K562 (cell line): ENCODE measurements at regions not wholly inside any gene's neighbourhood (a gene's known extent, or its start where the extent isn't known, plus 50 kb on each side); places are given as distances from the start of the nearest gene placed in this dataset.

Experiments used
- ATAC-seq: fragments of 200-7000 bp; cut with Tn5 transposase; 3 replicates; pipeline ENCODE4 v1.9.1; 2020; ENCODE audit warnings: moderate library complexity
- BruUV-seq: library from RNA; stranded (reverse); fragments of 400-500 nt; replicated peaks from 2 replicates; lab custom pipeline; 2021; lab: Mats Ljungman, UMichigan
- CTCF ChIA-PET: fragments of 300-600 bp; formaldehyde crosslinking; extraction: SDS; loops from one replicate; lab custom pipeline; 2021; ENCODE audit warnings: low intra/inter-chr PET ratio; lab: Yijun Ruan, JAX
- POLR2A ChIA-PET: fragments of 300-600, 350-650 bp; sonication (Branson Sonifier 250); formaldehyde crosslinking; extraction: SDS; loops from one replicate; lab custom pipeline; 2021; ENCODE audit warnings: antibody characterized with exemption, inconsistent platforms; lab: Yijun Ruan, JAX
- DNase-seq, 4 experiments: peaks; one replicate each; pipeline versions ENCODE4 v3.0.0 to v3.0.0-alpha.2; 2011 to 2018; ENCODE audit warnings: low spot score in 3 of 4, mixed read lengths in 3 of 4; ENCODE audit errors: extremely low read depth in 1 of 4
- FAIRE-seq: peaks from 2 replicates; lab custom pipeline; 2011; peaks lifted over from hg19 to GRCh38; lab: Jason Lieb, UNC
- H2AFZ ChIP-seq: 2 replicates; pipeline ENCODE4 v1.6.0; 2011; ENCODE audit warnings: low read depth, low read length, control low read depth, inconsistent platforms
- H3K27ac ChIP-seq: fragments of 200-600 bp; 3 replicates; pipeline ENCODE4 v1.8.0; 2011; ENCODE audit warnings: low read depth, mild to moderate bottlenecking, control low read depth, inconsistent platforms, low read length, moderate library complexity, mixed read lengths; ENCODE audit errors: extremely low read depth
- H3K27me3 ChIP-seq, 2 experiments: fragments of 300-600 bp in 1 of 2; 2 replicates in 1 of 2; 3 replicates in 1 of 2; pipeline versions ENCODE4 v1.6.0 to v1.8.0; 2011; ENCODE audit warnings: inconsistent platforms in 2 of 2, low read length in 2 of 2, mild to moderate bottlenecking in 1 of 2, mixed read lengths in 1 of 2, moderate library complexity in 1 of 2; ENCODE audit not compliant: control insufficient read depth in 2 of 2, insufficient read depth in 2 of 2
- H3K36me3 ChIP-seq: fragments of 300-600 bp; 3 replicates; pipeline ENCODE4 v1.8.0; 2011; ENCODE audit warnings: mild to moderate bottlenecking, low read length, inconsistent platforms; ENCODE audit not compliant: control insufficient read depth, insufficient read depth
- H3K4me1 ChIP-seq, 2 experiments: fragments of 200-600 bp in 1 of 2; replicated peaks in 1 of 2; 2 replicates in 1 of 2; 3 replicates in 1 of 2; pipeline versions ENCODE4 v1.5.1 to v1.8.0; 2011; ENCODE audit warnings: inconsistent platforms in 2 of 2, low read length in 2 of 2, mild to moderate bottlenecking in 1 of 2, mixed read lengths in 1 of 2, moderate library complexity in 1 of 2; ENCODE audit not compliant: control insufficient read depth in 2 of 2, insufficient read depth in 2 of 2
- H3K4me2 ChIP-seq: 2 replicates; pipeline ENCODE4 v1.6.1; 2011; ENCODE audit warnings: low read length, control low read depth, inconsistent platforms, mixed read lengths; ENCODE audit not compliant: insufficient read depth
- H3K4me3 ChIP-seq: fragments of 200-600 bp; sonication (generic), shearing (Covaris generic); 2 replicates; pipeline ENCODE4 v1.5.1; 2016; ENCODE audit warnings: control low read depth, inconsistent platforms
- H3K79me2 ChIP-seq: fragments of 200-600 bp; 3 replicates; pipeline ENCODE4 v1.8.0; 2011; ENCODE audit warnings: low read length, inconsistent platforms; ENCODE audit not compliant: control insufficient read depth, insufficient read depth
- H3K9ac ChIP-seq, 2 experiments: 2 replicates each; pipeline versions ENCODE4 v1.6.0 to v1.6.1; 2011; ENCODE audit warnings: low read depth in 2 of 2, low read length in 2 of 2, control low read depth in 1 of 2, inconsistent platforms in 1 of 2, mild to moderate bottlenecking in 1 of 2, mixed read lengths in 1 of 2; ENCODE audit not compliant: insufficient read depth in 1 of 2
- H3K9me1 ChIP-seq: one replicate; pipeline ENCODE4 v1.6.0; 2011; ENCODE audit warnings: inconsistent platforms, mild to moderate bottlenecking, low read length, moderate library complexity; ENCODE audit not compliant: control insufficient read depth, insufficient read depth
- H3K9me3 ChIP-seq: replicated peaks from 2 replicates; pipeline ENCODE4 v1.5.1; 2011; ENCODE audit warnings: low read depth, low read length, inconsistent platforms; ENCODE audit not compliant: control insufficient read depth, insufficient read depth
- H4K20me1 ChIP-seq: replicated peaks from 2 replicates; pipeline ENCODE4 v1.6.1; 2011; ENCODE audit warnings: low read length, inconsistent platforms, mixed read lengths; ENCODE audit not compliant: control insufficient read depth, insufficient read depth
- ASH1L ChIP-seq: fragments of 450-650 bp; IDR thresholded peaks from 2 replicates; pipeline ENCODE4 v1.6.1; 2018; ENCODE audit warnings: borderline replicate concordance, mild to moderate bottlenecking, low read depth; ENCODE audit not compliant: partially characterized antibody
- HMG20B ChIP-seq: fragments of 250-450 bp; sonication (Bioruptor Pico); IDR thresholded peaks from 2 replicates; pipeline ENCODE4 v1.5.0; 2021; ENCODE audit warnings: mild to moderate bottlenecking
- HNRNPK ChIP-seq: fragments of 200-400 bp; formaldehyde crosslinking; IDR thresholded peaks from one replicate; pipeline ENCODE4 v1.6.1; 2018; ENCODE audit warnings: mild to moderate bottlenecking, low read depth, low read length; ENCODE audit not compliant: poor library complexity, severe bottlenecking
- KDM5B ChIP-seq: fragments of 200-600 bp; sonication (generic); IDR thresholded peaks from 2 replicates; pipeline ENCODE4 v1.6.1; 2012; ENCODE audit warnings: low read depth, mild to moderate bottlenecking, moderate library complexity, low read length, control low read depth, inconsistent platforms; ENCODE audit not compliant: insufficient replicate concordance
- MIER1 ChIP-seq: fragments of 450-650 bp; IDR thresholded peaks from 2 replicates; pipeline ENCODE4 v1.6.1; 2016; ENCODE audit warnings: antibody characterized with exemption, mild to moderate bottlenecking, low read depth
- PHF20 ChIP-seq: fragments of 450-650 bp; IDR thresholded peaks from 2 replicates; pipeline ENCODE4 v1.6.1; 2018; ENCODE audit not compliant: partially characterized antibody
- POLR2A ChIP-seq: fragments of 450-650 bp; conservative IDR thresholded peaks from 2 replicates; pipeline ENCODE4 v1.6.1; 2016
- TFAM ChIP-seq: fragments of 250-450 bp; sonication (Bioruptor Pico); conservative IDR thresholded peaks from 2 replicates; pipeline ENCODE4 v1.5.0; 2021; ENCODE audit warnings: mild to moderate bottlenecking, moderate library complexity
- ZBTB12 ChIP-seq: fragments of 250-450 bp; sonication (Bioruptor Pico); IDR thresholded peaks from 2 replicates; pipeline ENCODE4 v1.4.0; 2020
- ZNF174 ChIP-seq: fragments of 250-450 bp; sonication (Bioruptor Pico); IDR thresholded peaks from 2 replicates; pipeline ENCODE4 v1.4.0; 2020; ENCODE audit warnings: mild to moderate bottlenecking
- ZNF277 ChIP-seq: fragments of 250-450 bp; sonication (Bioruptor Pico); IDR thresholded peaks from 2 replicates; pipeline ENCODE4 v1.8.0; 2022; ENCODE audit warnings: inconsistent platforms, mild to moderate bottlenecking, moderate library complexity, borderline replicate concordance
- ZNF431 ChIP-seq: sonication (generic); formaldehyde crosslinking; IDR thresholded peaks from 2 replicates; pipeline ENCODE4 v1.8.0; 2022; ENCODE audit warnings: mild to moderate bottlenecking, missing genetic modification reagents
- ZNF778 ChIP-seq: fragments of 450-650 bp; formaldehyde crosslinking; IDR thresholded peaks from 2 replicates; pipeline ENCODE4 v1.4.0; 2020; ENCODE audit warnings: mild to moderate bottlenecking, moderate library complexity
- ZSCAN32 ChIP-seq: fragments of 450-650 bp; formaldehyde crosslinking; IDR thresholded peaks from 2 replicates; pipeline ENCODE4 v1.4.0; 2020; ENCODE audit warnings: mild to moderate bottlenecking, moderate library complexity
- WGBS: fragments of 100-300 bp; shearing (Covaris generic); methylation state at CpG from one replicate; pipeline ENCODE4 v1.1.6; 2016; ENCODE audit warnings: low coverage, mixed read lengths; ENCODE audit not compliant: insufficient coverage; ENCODE audit errors: missing lambda C conversion rate; 5-methylcytosine and 5-hydroxymethylcytosine counted together
- in situ Hi-C: fragments of 300-500 bp; cut with MboI; formaldehyde crosslinking; loops from 4 replicates; pipeline ENCODE4 v1.15.0; 2018; ENCODE audit warnings: inconsistent platforms, mixed read lengths
- intact Hi-C: fragments of 100-400 bp; cut with micrococcal nuclease; formaldehyde crosslinking; loops from 2 replicates; pipeline ENCODE4 v1.14.2; 2022
- TF ChIP-seq, protein P1 (sequence below): fragments of 250-450 bp; sonication (Bioruptor Pico); IDR thresholded peaks from 2 replicates; pipeline ENCODE4 v1.9.0; 2021; ENCODE audit warnings: mild to moderate bottlenecking

GRCh38 chr10:83254698-83255097 is 884.6 kb upstream of the GHITM start:
- Histone ChIP-seq H3K9me1 (no peaks in the 10 kb centered on the region), H4K20me1 (no peaks in the 10 kb centered on the region), H3K4me3 (no peak overlapping the region), H3K79me2 (no peaks in the 10 kb centered on the region), H2AFZ (no peak overlapping the region), H3K27ac (no peak overlapping the region), H3K4me1 (no peaks in the 10 kb centered on the region), H3K9me3 (peaks cover 1% of the 10 kb centered on the region; the same call in 1 of the 2 replicates), H3K27me3 (no peaks in the 10 kb centered on the region), H3K4me2 (no peak overlapping the region), H3K9ac (no peak overlapping the region), H3K36me3 (no peaks in the 10 kb centered on the region)
- no TSS peak for BruUV-seq
- in situ Hi-C loops = no loop called here
- TF ChIP-seq MIER1 (no peak), ASH1L (no peak), ZSCAN32 (CRISPR knock-in tag) (no peak), HMG20B (CRISPR knock-in tag) (no peak), ZNF174 (CRISPR knock-in tag) (no peak), HNRNPK (peak; percentile 65)
- ChIA-PET POLR2A (no interaction called here), CTCF (no interaction called here)
- DNase-seq = no peak
- no peak for ATAC-seq
- intact Hi-C loops = no loop called here
- no CpG with 5 or more reads among the region's 1 CpG for WGBS
- FAIRE-seq = no peak

- no peak overlapping the region for H2AFZ ChIP-seq
- H3K9me3 ChIP-seq = no peaks in the 10 kb centered on the region
- 0% methylated on average over 1 of the region's 1 CpG for whole genome bisulfite sequencing
- intact Hi-C loops = no loop called here
- no peaks in the 10 kb centered on the region for H3K9me1 ChIP-seq
- H3K4me2 ChIP-seq = no peak overlapping the region
- H3K36me3 ChIP-seq = no peaks in the 10 kb centered on the region
- H3K4me3 ChIP-seq = no peak overlapping the region
- POLR2A ChIA-PET = no interaction called here
- CTCF ChIA-PET = no interaction called here
- no peak overlapping the region for H3K27ac ChIP-seq
- H3K27me3 ChIP-seq = no peaks in the 10 kb centered on the region
- H3K9ac ChIP-seq = no peak overlapping the region
- BruUV-seq = no TSS peak
- no peak for ATAC-seq
- no peaks in the 10 kb centered on the region for H3K79me2 ChIP-seq
- FAIRE-seq = no peak
- no peak for DNase-seq
- no peaks in the 10 kb centered on the region for H3K4me1 ChIP-seq
- no peaks in the 10 kb centered on the region for H4K20me1 ChIP-seq
- in situ Hi-C loops = no loop called here
- TF ChIP-seq ZBTB12 (CRISPR knock-in tag) = no peak
- TF ChIP-seq KDM5B = no peak
- TF ChIP-seq, protein P1, sequence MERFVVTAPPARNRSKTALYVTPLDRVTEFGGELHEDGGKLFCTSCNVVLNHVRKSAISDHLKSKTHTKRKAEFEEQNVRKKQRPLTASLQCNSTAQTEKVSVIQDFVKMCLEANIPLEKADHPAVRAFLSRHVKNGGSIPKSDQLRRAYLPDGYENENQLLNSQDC = no peak
- TF ChIP-seq ZNF431 (CRISPR knock-in tag) = no peak
- TF ChIP-seq ZNF277 = no peak
- TF ChIP-seq PHF20 = no peak
- no peak for TF ChIP-seq POLR2A
- TF ChIP-seq ZNF778 (CRISPR knock-in tag) = no peak
- no peak for TF ChIP-seq TFAM (CRISPR knock-in tag)
Measured at GRCh38 chr10:83262434-83262833, 876.9 kb upstream of the GHITM start.
